GM12864 (cell line): ENCODE measurements at regions not wholly inside any gene's neighbourhood (a gene's known extent, or its start where the extent isn't known, plus 50 kb on each side); places are given as distances from the start of the nearest gene placed in this dataset.

ENCODE experiments used
- DNase-seq: peaks from one replicate; pipeline ENCODE4 v3.0.0-alpha.2; 2011; ENCODE audit warnings: low read depth
- H3K4me3 ChIP-seq: 2 replicates; pipeline ENCODE4 v1.5.1; 2011; ENCODE audit warnings: mild to moderate bottlenecking, low read depth, low read length, control low read depth
- CTCF ChIP-seq: IDR thresholded peaks from 2 replicates; pipeline ENCODE4 v1.5.1; 2011; ENCODE audit warnings: low read depth, mild to moderate bottlenecking, moderate library complexity, low read length, control low read depth, inconsistent platforms; ENCODE audit errors: missing control alignments

- no peak for DNase-seq
- H3K4me3 ChIP-seq: no peak overlapping the region
- no peak for TF ChIP-seq CTCF
Measured at GRCh38 chr2:157067562-157067961, 189.9 kb upstream of the GALNT5 start.

- no peak for DNase-seq
- no peak for TF ChIP-seq CTCF
- no peak overlapping the region for H3K4me3 ChIP-seq
Measured at GRCh38 chr2:157068237-157068636, 189.3 kb upstream of the GALNT5 start.

- no peak for DNase-seq
- no peak overlapping the region for H3K4me3 ChIP-seq
- no peak for TF ChIP-seq CTCF
Measured at GRCh38 chr2:157075924-157076323, 181.6 kb upstream of the GALNT5 start.

GRCh38 chr2:157076526-157077161, 180.9 kb upstream of the GALNT5 start:
- no peak overlapping the region for H3K4me3 ChIP-seq
- no peak for DNase-seq
- TF ChIP-seq CTCF: no peak

- TF ChIP-seq CTCF: no peak
- no peak overlapping the region for H3K4me3 ChIP-seq
- DNase-seq: no peak
Measured at GRCh38 chr2:157077753-157078350, 179.7 kb upstream of the GALNT5 start.

GRCh38 chr2:157082950-157083349, 174.6 kb upstream of the GALNT5 start:
- no peak overlapping the region for H3K4me3 ChIP-seq
- no peak for DNase-seq
- no peak for TF ChIP-seq CTCF

- no peak for TF ChIP-seq CTCF
- no peak overlapping the region for H3K4me3 ChIP-seq
- DNase-seq: no peak
Measured at GRCh38 chr2:157085522-157085921, 172.0 kb upstream of the GALNT5 start.
